Smooth muscle cell (in vitro differentiated cells): ENCODE measurements at regions not wholly inside any gene's neighbourhood (a gene's known extent, or its start where the extent isn't known, plus 50 kb on each side); places are given as distances from the start of the nearest gene placed in this dataset.
"Not testable (repeated sequence)": the region's sequence is repeated elsewhere in the genome, so short reads cannot be mapped to it uniquely, and the experiment has no call there.

Source experiments
- DNase-seq: peaks from one replicate; lab custom pipeline; 2025; ENCODE audit not compliant: unreplicated experiment; lab: John Stamatoyannopoulos, UW
- H2AFZ ChIP-seq: fragments of 200-600 bp; sonication (generic); 2 replicates; pipeline ENCODE4 v1.6.0; 2016; ENCODE audit warnings: antibody characterized with exemption, low read depth, mild to moderate bottlenecking
- H3F3A ChIP-seq: fragments of 200-600 bp; sonication (generic); 2 replicates; pipeline ENCODE4 v1.6.0; 2017; ENCODE audit warnings: antibody characterized with exemption, low read depth
- H3K27ac ChIP-seq: fragments of 200-600 bp; sonication (generic); 2 replicates; pipeline ENCODE4 v1.5.1; 2016; ENCODE audit warnings: low read depth, mild to moderate bottlenecking
- H3K27me3 ChIP-seq: fragments of 200-600 bp; sonication (generic); 2 replicates; pipeline ENCODE4 v1.6.1; 2016; ENCODE audit warnings: low read depth, mild to moderate bottlenecking
- H3K36me3 ChIP-seq: fragments of 200-600 bp; sonication (generic); 2 replicates; pipeline ENCODE4 v1.5.1; 2016; ENCODE audit warnings: low read depth
- H3K4me1 ChIP-seq: fragments of 200-600 bp; sonication (generic); 2 replicates; pipeline ENCODE4 v1.5.1; 2016; ENCODE audit warnings: low read depth
- H3K4me2 ChIP-seq: fragments of 200-600 bp; sonication (generic); 2 replicates; pipeline ENCODE4 v1.6.0; 2016; ENCODE audit warnings: mild to moderate bottlenecking
- H3K4me3 ChIP-seq: fragments of 200-600 bp; sonication (generic); 2 replicates; pipeline ENCODE4 v1.5.1; 2016; ENCODE audit warnings: mild to moderate bottlenecking
- H3K79me2 ChIP-seq: fragments of 200-600 bp; sonication (generic); 2 replicates; pipeline ENCODE4 v1.6.0; 2016; ENCODE audit warnings: low read depth, mild to moderate bottlenecking
- H3K9ac ChIP-seq: fragments of 200-600 bp; sonication (generic); 2 replicates; pipeline ENCODE4 v1.6.0; 2016; ENCODE audit warnings: low read depth
- H3K9me3 ChIP-seq: fragments of 200-600 bp; sonication (generic); replicated peaks from 2 replicates; pipeline ENCODE4 v1.5.1; 2016; ENCODE audit warnings: low read depth
- H4K20me1 ChIP-seq: fragments of 200-600 bp; sonication (generic); 2 replicates; pipeline ENCODE4 v1.6.0; 2016; ENCODE audit warnings: low read depth
- CTCF ChIP-seq: fragments of 200-600 bp; sonication (generic); IDR thresholded peaks from 2 replicates; pipeline ENCODE4 v1.5.1; 2017; ENCODE audit warnings: borderline replicate concordance, mild to moderate bottlenecking, antibody characterized with exemption; ENCODE audit not compliant: insufficient read depth, poor library complexity, severe bottlenecking
- WGBS: methylation state at CpG from one replicate; pipeline ENCODE4 v1.1.7; 2016; ENCODE audit warnings: low lambda C conversion rate; 5-methylcytosine and 5-hydroxymethylcytosine counted together

- Histone ChIP-seq H4K20me1 (no peaks in the 10 kb centered on the region), H3K4me2 (no peak overlapping the region), H3K27me3 (no peaks in the 10 kb centered on the region), H3K4me3 (no peak overlapping the region), H3K9ac (no peak overlapping the region), H3F3A (no peaks in the 10 kb centered on the region), H2AFZ (no peak overlapping the region), H3K36me3 (no peaks in the 10 kb centered on the region), H3K4me1 (no peaks in the 10 kb centered on the region), H3K79me2 (no peaks in the 10 kb centered on the region), H3K9me3 (no peaks in the 10 kb centered on the region), H3K27ac (no peak overlapping the region)
- DNase-seq: no peak
- TF ChIP-seq CTCF: no peak
- 74% methylated on average over 5 of the region's 5 CpGs for WGBS
Observed at GRCh38 chr12:18882690-18883089, 144.8 kb downstream of the CAPZA3 start.

- Histone ChIP-seq H3K4me2 (no peak overlapping the region), H3K4me1 (peaks cover 6% of the 10 kb centered on the region), H3K4me3 (no peak overlapping the region), H3K27me3 (no peaks in the 10 kb centered on the region), H3K9ac (no peak overlapping the region), H3K79me2 (no peaks in the 10 kb centered on the region), H3K27ac (no peak overlapping the region), H3F3A (no peaks in the 10 kb centered on the region), H3K9me3 (no peaks in the 10 kb centered on the region), H2AFZ (no peak overlapping the region), H3K36me3 (no peaks in the 10 kb centered on the region), H4K20me1 (no peaks in the 10 kb centered on the region)
- no peak for DNase-seq
- 79% methylated on average over 3 of the region's 3 CpGs for WGBS
- no peak for TF ChIP-seq CTCF
Observed at GRCh38 chr12:18886962-18887361, 149.0 kb downstream of the CAPZA3 start.

DNA sequence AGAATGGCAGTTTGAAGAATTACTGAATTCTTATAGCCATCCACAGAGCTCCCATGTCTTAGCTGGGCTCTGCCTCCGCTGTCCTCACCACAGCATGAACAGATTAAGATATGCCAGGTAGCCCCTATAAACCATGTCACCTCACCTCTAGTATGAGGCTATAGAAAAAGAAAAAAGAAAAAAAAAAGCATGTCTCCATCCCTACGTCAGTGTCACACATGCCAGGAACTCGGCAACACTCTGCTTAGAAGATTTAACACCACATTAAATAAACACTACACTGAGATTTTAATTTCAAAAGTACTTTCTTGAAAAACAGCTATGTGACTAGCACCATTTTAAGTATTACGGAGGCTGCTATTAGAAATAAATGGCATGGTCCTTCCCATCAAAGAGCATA lies 149.4 kb downstream of the CAPZA3 start:
- WGBS: 88% methylated on average over 4 of the region's 4 CpGs
- Histone ChIP-seq H4K20me1 (no peaks in the 10 kb centered on the region), H3K27me3 (no peaks in the 10 kb centered on the region), H3K9ac (no peak overlapping the region), H3K79me2 (no peaks in the 10 kb centered on the region), H3K36me3 (no peaks in the 10 kb centered on the region), H2AFZ (no peak overlapping the region), H3F3A (no peaks in the 10 kb centered on the region), H3K27ac (no peak overlapping the region), H3K4me1 (peaks cover 6% of the 10 kb centered on the region), H3K4me3 (no peak overlapping the region), H3K9me3 (no peaks in the 10 kb centered on the region), H3K4me2 (no peak overlapping the region)
- DNase-seq: no peak
- TF ChIP-seq CTCF: no peak

DNA sequence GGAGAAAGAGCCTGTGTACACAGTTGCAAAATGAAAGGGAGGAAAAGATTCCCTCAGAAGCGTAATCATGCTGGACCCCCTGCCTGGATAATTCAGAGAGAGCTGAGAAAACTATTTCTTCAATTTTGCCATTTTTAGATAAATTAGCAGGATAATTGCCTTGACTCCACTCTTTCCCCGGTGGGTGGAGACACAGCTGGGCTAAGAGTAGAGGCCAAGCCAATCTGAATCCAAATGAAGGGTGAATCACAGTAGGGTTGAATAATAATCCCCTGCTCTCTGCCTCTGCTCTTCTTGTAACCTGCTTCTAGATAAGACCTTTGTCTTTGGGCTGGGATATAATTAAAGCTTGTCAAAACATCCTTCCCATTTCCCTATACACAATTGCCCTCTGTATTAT lies 150.1 kb downstream of the CAPZA3 start:
- no peaks in the 10 kb centered on the region for H3F3A ChIP-seq
- H3K9me3 ChIP-seq: no peaks in the 10 kb centered on the region
- H2AFZ ChIP-seq: no peak overlapping the region
- no peak for TF ChIP-seq CTCF
- no peak overlapping the region for H3K9ac ChIP-seq
- H3K4me3 ChIP-seq: no peak overlapping the region
- no peaks in the 10 kb centered on the region for H3K27me3 ChIP-seq
- H4K20me1 ChIP-seq: no peaks in the 10 kb centered on the region
- DNase-seq: no peak
- H3K27ac ChIP-seq: no peak overlapping the region
- peaks cover 6% of the 10 kb centered on the region for H3K4me1 ChIP-seq
- 61% methylated on average over 2 of the region's 2 CpGs for WGBS
- no peak overlapping the region for H3K4me2 ChIP-seq
- no peaks in the 10 kb centered on the region for H3K36me3 ChIP-seq
- H3K79me2 ChIP-seq: no peaks in the 10 kb centered on the region

GRCh38 chr12:18890621-18891020 lies 152.7 kb downstream of the CAPZA3 start:
- H3K4me3 ChIP-seq, H3K27ac ChIP-seq, H3K4me1 ChIP-seq, H2AFZ ChIP-seq, H3K4me2 ChIP-seq, H3F3A ChIP-seq, H3K9me3 ChIP-seq, H3K36me3 ChIP-seq, H3K9ac ChIP-seq, H3K79me2 ChIP-seq, H3K27me3 ChIP-seq, DNase-seq, H4K20me1 ChIP-seq: not testable (repeated sequence)
- 92% methylated on average over 3 of the region's 3 CpGs for WGBS
